IMR-90 (cell line): ENCODE measurements at regions not wholly inside any gene's neighbourhood (a gene's known extent, or its start where the extent isn't known, plus 50 kb on each side); places are given as distances from the start of the nearest gene placed in this dataset.

Experiments
- ATAC-seq: fragments of 200-7000 bp; cut with Tn5 transposase; 2 replicates; pipeline ENCODE4 v1.9.1; 2020; ENCODE audit warnings: low read depth, mild to moderate bottlenecking, moderate library complexity
- BruUV-seq: library from RNA; stranded (reverse); fragments of 400-500 nt; replicated peaks from 2 replicates; lab custom pipeline; 2021; lab: Mats Ljungman, UMichigan
- CTCF ChIA-PET: fragments of 300-600 bp; formaldehyde crosslinking; extraction: SDS; loops from one replicate; lab custom pipeline; 2021; ENCODE audit warnings: antibody characterized with exemption; lab: Yijun Ruan, JAX
- POLR2A ChIA-PET: fragments of 300-600 bp; sonication (Branson Sonifier 250); formaldehyde crosslinking; loops from one replicate; lab custom pipeline; 2022; ENCODE audit warnings: antibody characterized with exemption; ENCODE audit not compliant: unreplicated experiment; lab: Charles Lee
- DNase-seq: peaks from one replicate; pipeline ENCODE4 v3.0.0; 2013
- H2AFZ ChIP-seq: replicated peaks from 2 replicates; pipeline ENCODE3; 2013; ENCODE audit warnings: low read length, mild to moderate bottlenecking; ENCODE audit not compliant: poor library complexity
- H2AK5ac ChIP-seq: 2 replicates; pipeline ENCODE4 v1.6.1; 2013; ENCODE audit warnings: low read depth, low read length, inconsistent platforms
- H2AK9ac ChIP-seq: replicated peaks from 2 replicates; pipeline ENCODE3; 2013; ENCODE audit warnings: mild to moderate bottlenecking, low read depth, low read length, moderate library complexity; ENCODE audit not compliant: poor library complexity
- H2BK120ac ChIP-seq: 2 replicates; pipeline ENCODE4 v1.6.1; 2013; ENCODE audit warnings: low read depth, low read length, inconsistent platforms
- H2BK15ac ChIP-seq: 3 replicates; pipeline ENCODE4 v1.6.1; 2013; ENCODE audit warnings: low read depth, low read length, inconsistent platforms
- H2BK20ac ChIP-seq: 2 replicates; pipeline ENCODE4 v1.6.1; 2013; ENCODE audit warnings: low read depth, mild to moderate bottlenecking, inconsistent platforms, low read length, moderate library complexity
- H2BK5ac ChIP-seq: 2 replicates; pipeline ENCODE4 v1.6.1; 2013; ENCODE audit warnings: mild to moderate bottlenecking, low read depth, low read length, inconsistent platforms; ENCODE audit not compliant: poor library complexity, severe bottlenecking
- H3K14ac ChIP-seq: replicated peaks from 2 replicates; pipeline ENCODE4 v1.6.1; 2013; ENCODE audit warnings: low read depth, low read length, inconsistent platforms
- H3K18ac ChIP-seq: 2 replicates; pipeline ENCODE4 v1.6.1; 2013; ENCODE audit warnings: low read depth, low read length, control low read depth
- H3K23ac ChIP-seq: 2 replicates; pipeline ENCODE4 v1.6.1; 2013; ENCODE audit warnings: low read depth, low read length, inconsistent platforms
- H3K27ac ChIP-seq: 2 replicates; pipeline ENCODE4 v1.5.1; 2013; ENCODE audit warnings: mild to moderate bottlenecking, control low read depth, low read length; ENCODE audit not compliant: insufficient read depth
- H3K27me3 ChIP-seq: 2 replicates; pipeline ENCODE4 v1.6.1; 2013; ENCODE audit warnings: low read length; ENCODE audit not compliant: control insufficient read depth, insufficient read depth
- H3K36me3 ChIP-seq: 2 replicates; pipeline ENCODE4 v1.6.1; 2013; ENCODE audit warnings: low read length, mixed read lengths; ENCODE audit not compliant: control insufficient read depth, insufficient read depth
- H3K4ac ChIP-seq: 2 replicates; pipeline ENCODE4 v1.6.1; 2013; ENCODE audit warnings: low read depth, low read length, inconsistent platforms
- H3K4me1 ChIP-seq: 2 replicates; pipeline ENCODE4 v1.6.1; 2013; ENCODE audit warnings: low read length, mixed read lengths; ENCODE audit not compliant: control insufficient read depth, insufficient read depth
- H3K4me2 ChIP-seq: 2 replicates; pipeline ENCODE4 v1.6.1; 2013; ENCODE audit warnings: low read depth, mild to moderate bottlenecking, control low read depth, low read length, moderate library complexity
- H3K4me3 ChIP-seq: 2 replicates; pipeline ENCODE4 v1.5.1; 2013; ENCODE audit warnings: low read depth, mild to moderate bottlenecking, control low read depth, low read length, moderate library complexity; ENCODE audit not compliant: insufficient read depth
- H3K56ac ChIP-seq: 2 replicates; pipeline ENCODE4 v1.6.1; 2013; ENCODE audit warnings: low read length, inconsistent platforms; ENCODE audit not compliant: insufficient read depth; ENCODE audit errors: extremely low read depth
- H3K79me1 ChIP-seq, 2 experiments: 2 replicates each; pipeline ENCODE4 v1.6.1; 2013; ENCODE audit warnings: low read length in 2 of 2, inconsistent platforms in 1 of 2, low read depth in 1 of 2
- H3K9ac ChIP-seq: 2 replicates; pipeline ENCODE4 v1.6.1; 2013; ENCODE audit warnings: low read depth, low read length, control low read depth
- H3K9me1 ChIP-seq: 2 replicates; pipeline ENCODE4 v1.6.1; 2013; ENCODE audit warnings: low read length, inconsistent platforms; ENCODE audit not compliant: insufficient read depth
- H3K9me3 ChIP-seq: 2 replicates; pipeline ENCODE4 v1.6.1; 2013; ENCODE audit warnings: low read length; ENCODE audit not compliant: control insufficient read depth, insufficient read depth
- H4K20me1 ChIP-seq: 2 replicates; pipeline ENCODE4 v1.6.1; 2013; ENCODE audit warnings: low read length, inconsistent platforms; ENCODE audit not compliant: insufficient read depth
- H4K5ac ChIP-seq: 2 replicates; pipeline ENCODE4 v1.6.1; 2013; ENCODE audit warnings: mild to moderate bottlenecking, low read depth, low read length, control low read depth
- H4K8ac ChIP-seq, 2 experiments: 2 replicates each; pipeline ENCODE4 v1.6.1; 2013; ENCODE audit warnings: low read depth in 2 of 2, low read length in 2 of 2, control low read depth in 1 of 2, inconsistent platforms in 1 of 2
- H4K91ac ChIP-seq: 2 replicates; pipeline ENCODE4 v1.6.1; 2013; ENCODE audit warnings: low read depth, low read length, inconsistent platforms; ENCODE audit not compliant: insufficient read depth
- CEBPB ChIP-seq: IDR thresholded peaks from 2 replicates; pipeline ENCODE4 v1.6.1; 2012; ENCODE audit warnings: low read depth, low read length, improper control_type of control experiment
- CHD1 ChIP-seq: IDR thresholded peaks from 2 replicates; pipeline ENCODE4 v1.6.1; 2012; ENCODE audit warnings: low read depth, low read length, improper control_type of control experiment
- FOS ChIP-seq: fragments of 150-350 bp; IDR thresholded peaks from 2 replicates; pipeline ENCODE4 v1.6.1; 2016; ENCODE audit warnings: low read depth, low read length
- MAZ ChIP-seq: IDR thresholded peaks from 2 replicates; pipeline ENCODE4 v1.6.1; 2012; ENCODE audit warnings: low read depth, mild to moderate bottlenecking, low read length, improper control_type of control experiment, moderate library complexity, borderline replicate concordance
- MXI1 ChIP-seq: IDR thresholded peaks from 2 replicates; pipeline ENCODE4 v1.6.1; 2012; ENCODE audit warnings: low read depth, mild to moderate bottlenecking, low read length, moderate library complexity, borderline replicate concordance
- RCOR1 ChIP-seq: IDR thresholded peaks from 2 replicates; pipeline ENCODE4 v1.6.1; 2012; ENCODE audit warnings: mild to moderate bottlenecking, low read length, improper control_type of control experiment; ENCODE audit not compliant: insufficient replicate concordance
- WGBS, 2 experiments: methylation state at CpG; one replicate each; pipeline versions ENCODE4 v1.1.5 to v1.1.7; 2013; ENCODE audit warnings: missing lambda C conversion rate in 2 of 2; ENCODE audit not compliant: insufficient read length in 1 of 2; ENCODE audit errors: extremely low coverage in 2 of 2; 5-methylcytosine and 5-hydroxymethylcytosine counted together
- dilution Hi-C: fragments of 300-500 bp; cut with HindIII; formaldehyde crosslinking; loops from one replicate; pipeline ENCODE4 v1.14.3; 2018; ENCODE audit warnings: low sequenced_read_pairs; ENCODE audit not compliant: unreplicated experiment
- in situ Hi-C: fragments of 300-500 bp; cut with MboI; formaldehyde crosslinking; loops from 3 replicates; pipeline ENCODE4 v1.14.3; 2019; ENCODE audit warnings: low sequenced_read_pairs, inconsistent platforms, mixed read lengths
- intact Hi-C: fragments of 100-400 bp; cut with micrococcal nuclease; formaldehyde crosslinking; loops from 2 replicates; pipeline ENCODE4 v1.10.0; 2022

DNA sequence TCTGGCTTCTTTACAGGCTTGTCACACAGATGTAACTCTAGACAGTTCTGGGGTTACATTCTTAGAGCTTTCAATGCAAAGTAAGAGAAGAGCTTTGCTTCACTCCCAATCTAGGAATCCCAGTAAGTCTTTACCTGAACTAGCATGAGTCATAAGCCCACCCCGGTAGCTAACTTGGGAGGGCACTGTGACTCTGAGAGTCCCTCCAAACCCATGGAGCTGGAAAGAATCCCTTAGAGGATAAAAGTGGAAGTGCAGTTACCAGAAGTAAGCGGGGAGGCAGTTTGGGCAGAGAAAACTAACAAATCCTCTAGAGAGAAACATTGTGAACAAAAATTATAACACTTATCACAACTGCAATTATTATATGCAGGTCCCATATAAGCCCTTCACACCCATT, 84.0 kb upstream of the SMLR1 start:
- dilution Hi-C loops, result no loop called here
- Histone ChIP-seq H3K4me1 (no peaks in the 10 kb centered on the region; the same call in 1 of the 2 replicates), H3K79me1 (no peaks in the 10 kb centered on the region), H2AFZ (no peak overlapping the region), H2AK9ac (no peak overlapping the region), H2BK5ac (no peak overlapping the region), H2BK20ac (no peak overlapping the region), H3K23ac (no peak overlapping the region), H3K4ac (no peak overlapping the region), H3K27ac (no peak overlapping the region), H4K5ac (no peak overlapping the region), H3K18ac (no peak overlapping the region), H4K91ac (no peak overlapping the region), H3K4me3 (no peak overlapping the region), H3K27me3 (no peaks in the 10 kb centered on the region; the same call in 1 of the 2 replicates), H2AK5ac (no peak overlapping the region), H3K4me2 (no peak overlapping the region), H3K36me3 (no peaks in the 10 kb centered on the region), H4K20me1 (no peaks in the 10 kb centered on the region), H2BK120ac (no peak overlapping the region), H3K9me1 (0 out of 2 replicates have a peak, but pooled peaks cover 3% of the 10 kb centered on the region), H3K9me3 (no peaks in the 10 kb centered on the region), H3K14ac (no peak overlapping the region), H4K8ac (no peak overlapping the region), H3K56ac (no peak overlapping the region), H3K9ac (no peak overlapping the region), H2BK15ac (no peak overlapping the region)
- BruUV-seq, result no TSS peak
- in situ Hi-C loops, result no loop called here
- DNase-seq (no peak), ATAC-seq (no peak)
- POLR2A ChIA-PET, result no interaction called here
- no peak for TF ChIP-seq CHD1
- TF ChIP-seq RCOR1, result no peak
- no peak for TF ChIP-seq FOS
- no peak for TF ChIP-seq CEBPB
- TF ChIP-seq MAZ, result no peak
- no peak for TF ChIP-seq MXI1
- intact Hi-C loops, result no loop called here
- WGBS, 2 experiments, result no CpG with 5 or more reads among the region's 2 CpGs
- CTCF ChIA-PET, result interaction anchor here (0.6 to 1.5 kb wide), 2 partner anchors 27 to 105 kb away, joined by 5 read pairs; no protein-coding TSS in a partner anchor
